SU-DHL-6 (cell line): ENCODE measurements at regions not wholly inside any gene's neighbourhood (a gene's known extent, or its start where the extent isn't known, plus 50 kb on each side); places are given as distances from the start of the nearest gene placed in this dataset.
"Not testable (repeated sequence)": the region's sequence is repeated elsewhere in the genome, so short reads cannot be mapped to it uniquely, and the experiment has no call there.

Experiments used
- H2AFZ ChIP-seq: fragments of 200-600 bp; sonication (generic); 2 replicates; pipeline ENCODE4 v1.6.1; 2014; ENCODE audit warnings: low read depth, mild to moderate bottlenecking, moderate library complexity, mixed read lengths, antibody characterized with exemption, low read length; ENCODE audit not compliant: severe bottlenecking
- H3F3A ChIP-seq: fragments of 200-600 bp; shearing (Covaris generic); 2 replicates; pipeline ENCODE4 v1.6.0; 2016; ENCODE audit warnings: antibody characterized with exemption, mild to moderate bottlenecking; ENCODE audit not compliant: insufficient read depth
- H3K27ac ChIP-seq: fragments of 200-600 bp; sonication (generic); 2 replicates; pipeline ENCODE4 v1.5.1; 2016; ENCODE audit warnings: low read depth, mild to moderate bottlenecking, low read length, moderate library complexity, mixed read lengths
- H3K27me3 ChIP-seq: fragments of 200-600 bp; sonication (generic), shearing (Covaris generic); 2 replicates; pipeline ENCODE4 v1.6.0; 2014; ENCODE audit warnings: mild to moderate bottlenecking, low read length
- H3K36me3 ChIP-seq: fragments of 200-600 bp; sonication (generic); 2 replicates; pipeline ENCODE4 v1.6.1; 2014; ENCODE audit warnings: mild to moderate bottlenecking, low read length, mixed read lengths
- H3K4me2 ChIP-seq: fragments of 300-600, 200-600 bp; shearing (Covaris generic), sonication (generic); 2 replicates; pipeline ENCODE4 v1.6.0; 2014; ENCODE audit warnings: low read length, low read depth, mild to moderate bottlenecking; ENCODE audit not compliant: poor library complexity, severe bottlenecking
- H3K4me3 ChIP-seq: fragments of 200-600 bp; sonication (generic); 2 replicates; pipeline ENCODE4 v1.5.1; 2014; ENCODE audit warnings: antibody characterized with exemption, low read length, mild to moderate bottlenecking, mixed read lengths; ENCODE audit not compliant: insufficient read depth, poor library complexity, severe bottlenecking
- H3K79me2 ChIP-seq: fragments of 200-600 bp; sonication (generic); 2 replicates; pipeline ENCODE4 v1.6.1; 2014; ENCODE audit warnings: mild to moderate bottlenecking, low read length, moderate library complexity; ENCODE audit not compliant: insufficient read depth
- H3K9ac ChIP-seq: fragments of 200-600 bp; sonication (generic); 2 replicates; pipeline ENCODE4 v1.7.0; 2014; ENCODE audit warnings: mild to moderate bottlenecking, low read length
- H3K9me2 ChIP-seq: fragments of 200-600 bp; sonication (generic); replicated peaks from 2 replicates; pipeline ENCODE4 v1.6.1; 2014; ENCODE audit warnings: low read length; ENCODE audit not compliant: insufficient read depth
- H3K9me3 ChIP-seq: fragments of 200-600 bp; sonication (generic); 2 replicates; pipeline ENCODE4 v1.6.1; 2014; ENCODE audit warnings: low read length, mixed read lengths; ENCODE audit not compliant: insufficient read depth
- H4K20me1 ChIP-seq: fragments of 200-600 bp; sonication (generic); 2 replicates; pipeline ENCODE4 v1.6.1; 2014; ENCODE audit warnings: low read depth, mild to moderate bottlenecking, antibody characterized with exemption, low read length, moderate library complexity, mixed read lengths
- EZH2phosphoT487 ChIP-seq: fragments of 200-600 bp; sonication (generic), shearing (Covaris generic); conservative IDR thresholded peaks from 2 replicates; pipeline ENCODE4 v1.6.1; 2018; ENCODE audit warnings: mild to moderate bottlenecking, antibody characterized with exemption, low read length, moderate library complexity, mixed read lengths
- TF ChIP-seq, protein P1 (sequence below): fragments of 200-600 bp; sonication (generic); IDR thresholded peaks from one replicate; pipeline ENCODE4 v1.5.1; 2017; ENCODE audit warnings: antibody characterized with exemption, mild to moderate bottlenecking, low read length, moderate library complexity; ENCODE audit not compliant: insufficient read depth, poor library complexity, severe bottlenecking

GRCh38 chr7:109456116-109456515 is 886.4 kb downstream of the DNAJB9 start:
- Histone ChIP-seq H3K79me2 (no peaks in the 10 kb centered on the region), H3K27ac (no peak overlapping the region), H3K9me2 (no peaks in the 10 kb centered on the region), H3K4me2 (no peak overlapping the region), H2AFZ (no peak overlapping the region), H3F3A (no peaks in the 10 kb centered on the region), H3K4me3 (no peak overlapping the region), H3K9me3 (no peaks in the 10 kb centered on the region), H3K27me3 (no peaks in the 10 kb centered on the region), H3K36me3 (no peaks in the 10 kb centered on the region), H3K9ac (no peak overlapping the region), H4K20me1 (no peaks in the 10 kb centered on the region)
- TF ChIP-seq, protein P1, sequence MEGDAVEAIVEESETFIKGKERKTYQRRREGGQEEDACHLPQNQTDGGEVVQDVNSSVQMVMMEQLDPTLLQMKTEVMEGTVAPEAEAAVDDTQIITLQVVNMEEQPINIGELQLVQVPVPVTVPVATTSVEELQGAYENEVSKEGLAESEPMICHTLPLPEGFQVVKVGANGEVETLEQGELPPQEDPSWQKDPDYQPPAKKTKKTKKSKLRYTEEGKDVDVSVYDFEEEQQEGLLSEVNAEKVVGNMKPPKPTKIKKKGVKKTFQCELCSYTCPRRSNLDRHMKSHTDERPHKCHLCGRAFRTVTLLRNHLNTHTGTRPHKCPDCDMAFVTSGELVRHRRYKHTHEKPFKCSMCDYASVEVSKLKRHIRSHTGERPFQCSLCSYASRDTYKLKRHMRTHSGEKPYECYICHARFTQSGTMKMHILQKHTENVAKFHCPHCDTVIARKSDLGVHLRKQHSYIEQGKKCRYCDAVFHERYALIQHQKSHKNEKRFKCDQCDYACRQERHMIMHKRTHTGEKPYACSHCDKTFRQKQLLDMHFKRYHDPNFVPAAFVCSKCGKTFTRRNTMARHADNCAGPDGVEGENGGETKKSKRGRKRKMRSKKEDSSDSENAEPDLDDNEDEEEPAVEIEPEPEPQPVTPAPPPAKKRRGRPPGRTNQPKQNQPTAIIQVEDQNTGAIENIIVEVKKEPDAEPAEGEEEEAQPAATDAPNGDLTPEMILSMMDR = no peak
- TF ChIP-seq EZH2phosphoT487 = no peak

DNA sequence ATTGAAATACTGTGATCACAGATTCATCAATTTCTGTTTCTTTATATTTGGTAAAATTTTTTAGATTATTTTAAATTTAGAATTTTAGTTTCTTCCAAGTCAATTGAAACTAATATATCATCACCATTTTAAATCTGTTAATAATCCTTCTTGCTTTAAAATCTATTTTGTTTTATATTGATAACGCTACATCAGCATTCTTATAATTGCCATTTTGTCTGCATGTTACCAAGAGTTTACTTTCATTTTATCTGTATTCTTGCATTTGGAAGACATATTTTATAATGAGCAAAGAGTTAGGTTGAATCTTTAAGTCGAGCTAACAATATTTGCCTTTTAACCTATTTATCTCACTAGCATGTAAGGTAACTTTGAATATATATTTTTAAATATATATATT is 890.6 kb downstream of the DNAJB9 start:
- H3K27me3 ChIP-seq = no peaks in the 10 kb centered on the region
- no peak overlapping the region for H2AFZ ChIP-seq
- H3K79me2 ChIP-seq = no peaks in the 10 kb centered on the region
- H3K4me2 ChIP-seq = no peak overlapping the region
- H3K27ac ChIP-seq = no peak overlapping the region
- no peaks in the 10 kb centered on the region for H3F3A ChIP-seq
- H3K9me3 ChIP-seq = no peaks in the 10 kb centered on the region
- no peak overlapping the region for H3K9ac ChIP-seq
- no peaks in the 10 kb centered on the region for H4K20me1 ChIP-seq
- no peaks in the 10 kb centered on the region for H3K36me3 ChIP-seq
- no peak for TF ChIP-seq EZH2phosphoT487
- H3K4me3 ChIP-seq = no peak overlapping the region
- H3K9me2 ChIP-seq = no peaks in the 10 kb centered on the region

- Histone ChIP-seq H3K79me2 (no peaks in the 10 kb centered on the region), H4K20me1 (no peaks in the 10 kb centered on the region), H3K9me2 (no peaks in the 10 kb centered on the region), H3K9ac (no peak overlapping the region), H3K4me2 (no peak overlapping the region), H3F3A (no peaks in the 10 kb centered on the region), H3K9me3 (no peaks in the 10 kb centered on the region), H3K27ac (no peak overlapping the region), H3K27me3 (no peaks in the 10 kb centered on the region), H2AFZ (no peak overlapping the region), H3K36me3 (no peaks in the 10 kb centered on the region), H3K4me3 (no peak overlapping the region)
- TF ChIP-seq, protein P1 = no peak
- TF ChIP-seq EZH2phosphoT487 = no peak
Measured at GRCh38 chr7:109462171-109462570, 892.5 kb downstream of the DNAJB9 start.

DNA sequence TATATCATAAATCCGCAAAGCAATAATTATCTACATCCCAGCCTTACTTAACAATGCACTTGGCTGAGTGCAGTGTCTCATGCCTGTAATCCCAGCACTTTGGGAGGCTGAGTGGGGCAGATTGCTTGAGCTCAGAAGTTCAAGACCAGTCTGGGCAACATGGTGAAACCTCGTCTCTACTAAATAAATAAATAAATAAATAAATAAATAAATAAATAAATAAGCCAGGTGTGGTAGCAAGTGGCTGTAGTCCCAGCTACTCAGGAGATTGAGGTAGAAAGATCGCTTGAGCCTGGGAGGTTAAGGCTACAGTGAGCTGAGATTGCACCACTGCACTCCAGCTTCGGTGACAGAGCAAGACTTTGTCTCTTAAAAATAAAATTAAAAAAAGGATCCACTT is 898.1 kb downstream of the DNAJB9 start:
- H3F3A ChIP-seq, H3K9me2 ChIP-seq, H3K27me3 ChIP-seq: not testable (repeated sequence)

More for the DNA sequence above, 898.1 kb downstream of the DNAJB9 start:
- H3K9ac ChIP-seq, H3K79me2 ChIP-seq, H3K4me3 ChIP-seq, H3K36me3 ChIP-seq, H3K9me3 ChIP-seq, H3K27ac ChIP-seq, H3K4me2 ChIP-seq, H4K20me1 ChIP-seq, H2AFZ ChIP-seq: not testable (repeated sequence)
